ENCODE measurements at regions not wholly inside any gene's neighbourhood (a gene's known extent, or its start where the extent isn't known, plus 50 kb on each side); places are given as distances from the start of the nearest gene placed in this dataset.

- TF ChIP-seq CTCF (IDR thresholded peaks at IDR 0.05) (no peak), POLR2A (IDR thresholded peaks at IDR 0.05) (no peak)
Measured at GRCh38 chr4:173891072-173891471, 361.0 kb upstream of the HAND2 start.

Data from heart left ventricle (tissue), 13 donors.